PFSK-1 (cell line): ENCODE measurements at regions not wholly inside any gene's neighbourhood (a gene's known extent, or its start where the extent isn't known, plus 50 kb on each side); places are given as distances from the start of the nearest gene placed in this dataset.

ENCODE experiments used
- POLR2AphosphoS5 ChIP-seq: IDR thresholded peaks from 2 replicates; pipeline ENCODE4 v1.6.1; 2012; ENCODE audit warnings: low read depth, mild to moderate bottlenecking, control low read depth, low read length, moderate library complexity
- REST ChIP-seq, 2 experiments: IDR thresholded peaks; 2 replicates each; pipeline versions ENCODE4 v1.6.1 to v1.8.0; 2011 to 2012; ENCODE audit warnings: low read depth in 2 of 2, low read length in 2 of 2, control low read depth in 1 of 2, inconsistent platforms in 1 of 2, mild to moderate bottlenecking in 1 of 2, moderate library complexity in 1 of 2; ENCODE audit not compliant: insufficient read depth in 1 of 2
- SIN3A ChIP-seq: IDR thresholded peaks from 2 replicates; pipeline ENCODE4 v1.6.1; 2012; ENCODE audit warnings: mild to moderate bottlenecking, low read length, moderate library complexity, borderline replicate concordance; ENCODE audit not compliant: insufficient read depth
- TAF1 ChIP-seq: IDR thresholded peaks from 2 replicates; pipeline ENCODE4 v1.6.1; 2012; ENCODE audit warnings: low read length, control low read depth, borderline replicate concordance; ENCODE audit not compliant: insufficient read depth

GRCh38 chr14:27184427-27184826 is 586.6 kb upstream of the NOVA1 start:
- TF ChIP-seq SIN3A (no peak), POLR2AphosphoS5 (no peak), REST (IDR thresholded peaks at IDR 0.05; ENCODE audit: insufficient read depth in 1 of 2, low read depth in 2 of 2, low read length in 2 of 2) (no peak), TAF1 (no peak)
